ENCODE measurements at regions not wholly inside any gene's neighbourhood (a gene's known extent, or its start where the extent isn't known, plus 50 kb on each side); places are given as distances from the start of the nearest gene placed in this dataset.
"Not testable (repeated sequence)": the region's sequence is repeated elsewhere in the genome, so short reads cannot be mapped to it uniquely, and the experiment has no call there.

GRCh38 chr1:90823686-90824085 lies 106.6 kb upstream of the BARHL2 start:
- no peak for DNase-seq

- DNase-seq = no peak
These were observed 104.8 kb upstream of the BARHL2 start for GRCh38 chr1:90821788-90822359.

- no peak for DNase-seq
These were observed 104.2 kb upstream of the BARHL2 start for GRCh38 chr1:90821152-90821787.

GRCh38 chr1:90820745-90821144 lies 103.6 kb upstream of the BARHL2 start:
- no peak for DNase-seq

- DNase-seq = no peak
These were observed 100.3 kb upstream of the BARHL2 start for GRCh38 chr1:90817399-90817798.

- DNase-seq = not testable (repeated sequence)
These were observed 95.1 kb upstream of the BARHL2 start for GRCh38 chr1:90812237-90812636.

- not testable (repeated sequence) for DNase-seq
These were observed 94.4 kb upstream of the BARHL2 start for GRCh38 chr1:90811444-90811950.

- DNase-seq = no peak
These were observed 93.6 kb upstream of the BARHL2 start for GRCh38 chr1:90810681-90811080.

GRCh38 chr1:90809996-90810395 lies 92.9 kb upstream of the BARHL2 start:
- no peak for DNase-seq

- DNase-seq = no peak
These were observed 92.0 kb upstream of the BARHL2 start for GRCh38 chr1:90809093-90809492.

GRCh38 chr1:90807329-90807728 lies 90.2 kb upstream of the BARHL2 start:
- DNase-seq = no peak

GRCh38 chr1:90802622-90803021 lies 85.5 kb upstream of the BARHL2 start:
- DNase-seq = no peak

- DNase-seq = no peak
These were observed 83.1 kb upstream of the BARHL2 start for GRCh38 chr1:90800012-90800717.

GRCh38 chr1:90799326-90799725 lies 82.2 kb upstream of the BARHL2 start:
- DNase-seq = no peak

GRCh38 chr1:90798883-90799282 lies 81.8 kb upstream of the BARHL2 start:
- no peak for DNase-seq

- DNase-seq = no peak
These were observed 81.2 kb upstream of the BARHL2 start for GRCh38 chr1:90798344-90798743.

GRCh38 chr1:90795431-90795830 lies 78.3 kb upstream of the BARHL2 start:
- DNase-seq = no peak

GRCh38 chr1:90786709-90787108 lies 69.6 kb upstream of the BARHL2 start:
- no peak for DNase-seq

- DNase-seq = no peak
These were observed 67.2 kb upstream of the BARHL2 start for GRCh38 chr1:90784186-90784847.

- no peak for DNase-seq
These were observed 66.1 kb upstream of the BARHL2 start for GRCh38 chr1:90783181-90783580.

GRCh38 chr1:90782046-90782445 lies 64.9 kb upstream of the BARHL2 start:
- DNase-seq = no peak

- DNase-seq = no peak
These were observed 64.4 kb upstream of the BARHL2 start for GRCh38 chr1:90781534-90781933.

- DNase-seq = no peak
These were observed 63.9 kb upstream of the BARHL2 start for GRCh38 chr1:90780981-90781380.

- DNase-seq = no peak
These were observed 62.5 kb upstream of the BARHL2 start for GRCh38 chr1:90779573-90779972.
